ENCODE measurements at regions not wholly inside any gene's neighbourhood (a gene's known extent, or its start where the extent isn't known, plus 50 kb on each side); places are given as distances from the start of the nearest gene placed in this dataset.

- Mint-ChIP-seq H3K27ac (ENCODE audit: unreplicated experiment) (no peak overlapping the region), H3K36me3 (ENCODE audit: insufficient read depth, unreplicated experiment) (peaks cover 51% of the 10 kb centered on the region), H3K9me3 (ENCODE audit: unreplicated experiment) (peaks cover 11% of the 10 kb centered on the region), H3K27me3 (ENCODE audit: insufficient read depth, unreplicated experiment) (no peaks in the 10 kb centered on the region), H3K4me3 (ENCODE audit: unreplicated experiment) (no peak overlapping the region), H3K4me1 (ENCODE audit: low read depth, unreplicated experiment) (peaks cover 55% of the 10 kb centered on the region)
- intact Hi-C loops (cut with micrococcal nuclease; ENCODE audit: unreplicated experiment) = no loop called here
- CTCF ChIA-PET = interaction anchor here (1.1 kb wide), 1 partner anchor 10 kb away, joined by 3 read pairs; no protein-coding TSS in a partner anchor
- no peaks in the 10 kb centered on the region for H3K9me3 ChIP-seq
- H3K27me3 ChIP-seq (replicated peaks; ENCODE audit: control insufficient read depth, insufficient read depth, low read length) = no peaks in the 10 kb centered on the region
- no peak for DNase-seq
- H3K4me3 ChIP-seq (ENCODE audit: low read depth, low read length) = no peak overlapping the region
- POLR2A ChIA-PET = no interaction called here
- peaks cover 48% of the 10 kb centered on the region for H3K4me1 ChIP-seq
- BruUV-seq (replicated peaks) = no TSS peak
- no peak for TF ChIP-seq CTCF (IDR thresholded peaks at IDR 0.05; ENCODE audit: insufficient read depth in 1 of 2, low read depth in 1 of 2, low read length in 1 of 2, severe bottlenecking in 1 of 2, unreplicated experiment in 1 of 2)
- no peaks in the 10 kb centered on the region for H3K36me3 ChIP-seq (ENCODE audit: control insufficient read depth, insufficient read depth, low read length)
Measured at GRCh38 chr7:22569586-22570321, 69.8 kb upstream of the STEAP1B start.

GRCh38 chr7:22566592-22566991 is 66.6 kb upstream of the STEAP1B start:
- no peak for TF ChIP-seq CTCF (IDR thresholded peaks at IDR 0.05; ENCODE audit: insufficient read depth in 1 of 2, low read depth in 1 of 2, low read length in 1 of 2, severe bottlenecking in 1 of 2, unreplicated experiment in 1 of 2)
- H3K4me1 ChIP-seq = peaks cover 41% of the 10 kb centered on the region
- no peaks in the 10 kb centered on the region for H3K9me3 ChIP-seq
- H3K4me1 Mint-ChIP-seq (ENCODE audit: low read depth, unreplicated experiment) = peaks cover 49% of the 10 kb centered on the region
- no peaks in the 10 kb centered on the region for H3K27me3 ChIP-seq (replicated peaks; ENCODE audit: control insufficient read depth, insufficient read depth, low read length)
- peaks cover 30% of the 10 kb centered on the region for H3K36me3 Mint-ChIP-seq (ENCODE audit: insufficient read depth, unreplicated experiment)
- no TSS peak for BruUV-seq (replicated peaks)
- no peak for DNase-seq
- POLR2A ChIA-PET = no interaction called here
- H3K27me3 Mint-ChIP-seq (ENCODE audit: insufficient read depth, unreplicated experiment) = no peaks in the 10 kb centered on the region
- H3K27ac Mint-ChIP-seq (ENCODE audit: unreplicated experiment) = peak overlapping the region; percentile 82
- CTCF ChIA-PET = no interaction called here
- H3K36me3 ChIP-seq (ENCODE audit: control insufficient read depth, insufficient read depth, low read length) = no peaks in the 10 kb centered on the region
- intact Hi-C loops (cut with micrococcal nuclease; ENCODE audit: unreplicated experiment) = no loop called here
- H3K9me3 Mint-ChIP-seq (ENCODE audit: unreplicated experiment) = peaks cover 4% of the 10 kb centered on the region
- no peak overlapping the region for H3K4me3 Mint-ChIP-seq (ENCODE audit: unreplicated experiment)
- no peak overlapping the region for H3K4me3 ChIP-seq (ENCODE audit: low read depth, low read length)

DNA sequence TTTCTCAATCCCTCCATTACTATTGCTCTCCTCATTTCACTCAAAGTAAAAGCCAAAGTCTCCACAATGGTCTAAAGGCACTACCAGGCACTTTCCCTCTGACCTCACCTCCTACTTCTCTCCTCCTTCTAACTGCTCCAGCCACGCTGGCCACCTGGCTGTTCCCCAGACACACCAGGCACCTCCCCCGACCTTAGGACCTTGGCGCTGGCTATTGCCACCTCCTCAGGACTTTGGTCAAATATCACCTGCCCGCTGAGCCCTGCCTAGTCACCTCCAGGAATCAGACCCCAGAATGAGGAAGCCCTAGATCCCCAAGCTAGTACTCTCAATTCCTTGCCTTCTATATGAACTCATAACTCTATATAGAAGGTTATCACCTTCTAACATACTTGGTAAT is 66.2 kb upstream of the STEAP1B start:
- Mint-ChIP-seq H3K4me3 (ENCODE audit: unreplicated experiment) (peak overlapping the region; percentile 36), H3K36me3 (ENCODE audit: insufficient read depth, unreplicated experiment) (peaks cover 26% of the 10 kb centered on the region), H3K27ac (ENCODE audit: unreplicated experiment) (peak overlapping the region; percentile 82), H3K27me3 (ENCODE audit: insufficient read depth, unreplicated experiment) (no peaks in the 10 kb centered on the region), H3K9me3 (ENCODE audit: unreplicated experiment) (no peaks in the 10 kb centered on the region), H3K4me1 (ENCODE audit: low read depth, unreplicated experiment) (peaks cover 48% of the 10 kb centered on the region)
- no TSS peak for BruUV-seq (replicated peaks)
- Histone ChIP-seq H3K4me1 (peaks cover 42% of the 10 kb centered on the region), H3K4me3 (ENCODE audit: low read depth, low read length) (no peak overlapping the region), H3K9me3 (no peaks in the 10 kb centered on the region), H3K36me3 (ENCODE audit: control insufficient read depth, insufficient read depth, low read length) (no peaks in the 10 kb centered on the region), H3K27me3 (replicated peaks; ENCODE audit: control insufficient read depth, insufficient read depth, low read length) (no peaks in the 10 kb centered on the region)
- ChIA-PET POLR2A (no interaction called here), CTCF (no interaction called here)
- no peak for DNase-seq
- TF ChIP-seq CTCF (IDR thresholded peaks at IDR 0.05; ENCODE audit: insufficient read depth in 1 of 2, low read depth in 1 of 2, low read length in 1 of 2, severe bottlenecking in 1 of 2, unreplicated experiment in 1 of 2) = no peak
- intact Hi-C loops (cut with micrococcal nuclease; ENCODE audit: unreplicated experiment) = no loop called here

All from Caco-2 (cell line).